NCI-H774 (cell line): ENCODE measurements at regions not wholly inside any gene's neighbourhood (a gene's known extent, or its start where the extent isn't known, plus 50 kb on each side); places are given as distances from the start of the nearest gene placed in this dataset.
"Not testable (repeated sequence)": the region's sequence is repeated elsewhere in the genome, so short reads cannot be mapped to it uniquely, and the experiment has no call there.

ENCODE experiments used
- DNase-seq: peaks from one replicate; lab custom pipeline; 2025; lab: John Stamatoyannopoulos, UW

GRCh38 chr2:42974169-42974720 is 181.9 kb upstream of the HAAO start:
- DNase-seq: no peak

DNA sequence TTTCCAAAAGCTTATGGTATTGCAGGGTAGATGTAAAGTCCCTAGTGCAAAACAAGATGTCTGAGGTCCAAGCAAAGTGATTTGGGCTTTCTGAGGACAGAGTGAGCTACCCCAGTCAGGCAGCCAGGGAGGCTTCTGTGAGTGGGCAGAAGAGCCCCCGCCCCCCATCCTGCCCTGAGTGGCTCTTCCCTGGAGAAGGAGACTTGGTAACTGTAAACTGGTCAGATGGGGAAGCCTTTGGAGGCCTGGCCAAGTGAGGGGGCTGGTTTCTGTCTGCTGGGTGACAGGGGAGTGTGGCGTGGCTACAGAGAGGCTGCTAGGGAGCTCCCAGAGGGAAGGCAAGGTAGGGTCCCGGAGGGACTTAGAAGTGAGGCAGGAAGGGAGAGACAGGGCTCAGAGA is 181.3 kb upstream of the HAAO start:
- no peak for DNase-seq

DNA sequence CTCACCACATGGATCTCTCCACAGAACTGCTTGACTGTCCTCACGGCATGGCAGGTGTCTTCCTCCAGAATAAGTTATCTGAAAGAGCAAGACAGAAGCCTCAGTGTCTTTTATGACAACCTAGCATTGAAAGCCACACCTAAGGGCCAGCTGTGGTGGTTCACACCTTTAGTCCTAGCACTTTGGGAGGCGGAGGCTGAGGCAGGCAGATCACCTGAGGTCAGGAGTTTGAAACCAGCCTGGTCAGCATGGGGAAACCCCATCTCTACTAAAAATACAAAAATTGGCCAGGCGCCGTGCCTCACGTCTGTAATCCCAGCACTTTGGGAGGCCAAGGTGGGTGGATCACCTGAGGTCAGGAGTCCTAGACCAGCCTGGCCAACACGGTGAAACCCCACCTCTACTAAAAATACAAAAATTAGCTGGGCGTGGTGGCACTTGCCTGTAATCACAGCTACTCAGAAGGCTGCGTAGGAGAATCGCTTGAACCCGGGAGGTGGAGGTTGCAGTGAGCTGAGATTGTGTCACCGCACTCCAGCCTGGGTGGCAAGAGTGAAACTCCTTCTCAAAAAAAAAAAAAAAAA is 180.6 kb upstream of the HAAO start:
- not testable (repeated sequence) for DNase-seq

GRCh38 chr2:42971947-42972736 is 179.8 kb upstream of the HAAO start:
- no peak for DNase-seq

- no peak for DNase-seq
These were observed 179.0 kb upstream of the HAAO start for GRCh38 chr2:42971381-42971780.

GRCh38 chr2:42970151-42970550 is 177.8 kb upstream of the HAAO start:
- no peak for DNase-seq

DNA sequence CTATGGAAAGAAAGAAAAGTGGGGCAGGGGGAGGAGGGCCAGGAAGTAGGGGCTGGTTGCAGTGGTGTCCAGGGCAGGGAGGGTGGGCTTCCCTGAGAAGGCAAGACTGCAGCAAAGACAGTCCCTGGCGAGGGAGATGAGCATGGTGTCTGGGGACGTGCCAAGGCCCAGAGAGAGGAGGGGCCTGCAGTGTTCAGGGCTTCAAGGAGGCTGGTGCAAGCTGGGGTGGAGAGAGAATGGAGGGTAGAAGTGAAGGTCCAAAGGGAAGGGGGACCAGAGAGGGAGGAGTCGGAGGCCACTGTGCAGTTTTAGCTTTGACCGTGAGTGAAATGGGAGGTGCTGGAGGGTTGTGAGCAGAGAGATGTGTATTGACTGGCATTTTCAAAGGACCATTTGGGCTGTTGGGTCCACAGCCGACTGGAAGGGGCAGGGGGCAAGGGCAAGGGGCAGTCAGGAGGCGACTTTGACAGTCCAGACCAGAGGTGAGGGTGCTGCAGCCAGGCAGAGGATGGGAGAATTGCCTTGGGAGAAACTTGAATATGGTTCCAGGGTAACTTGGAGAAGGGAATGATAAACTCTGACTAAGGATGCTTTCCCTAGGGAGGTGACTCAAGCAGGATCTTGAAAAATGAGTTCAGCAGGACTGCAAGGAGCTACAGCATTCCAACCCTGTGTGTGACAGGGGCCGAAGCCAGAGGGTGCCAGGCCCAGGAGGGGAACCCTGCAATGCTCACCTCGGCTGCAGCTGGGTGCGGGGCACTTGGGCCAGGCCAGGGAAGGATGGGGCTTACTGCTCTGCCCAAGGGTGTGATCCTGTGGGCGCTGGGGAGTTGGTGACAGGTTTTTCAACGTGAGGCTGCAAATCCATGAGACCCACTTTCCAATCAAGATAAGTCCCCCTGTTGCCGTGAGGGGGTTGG is 177.1 kb upstream of the HAAO start:
- DNase-seq: no peak

- DNase-seq: no peak
These were observed 175.7 kb upstream of the HAAO start for GRCh38 chr2:42967959-42968674.

DNA sequence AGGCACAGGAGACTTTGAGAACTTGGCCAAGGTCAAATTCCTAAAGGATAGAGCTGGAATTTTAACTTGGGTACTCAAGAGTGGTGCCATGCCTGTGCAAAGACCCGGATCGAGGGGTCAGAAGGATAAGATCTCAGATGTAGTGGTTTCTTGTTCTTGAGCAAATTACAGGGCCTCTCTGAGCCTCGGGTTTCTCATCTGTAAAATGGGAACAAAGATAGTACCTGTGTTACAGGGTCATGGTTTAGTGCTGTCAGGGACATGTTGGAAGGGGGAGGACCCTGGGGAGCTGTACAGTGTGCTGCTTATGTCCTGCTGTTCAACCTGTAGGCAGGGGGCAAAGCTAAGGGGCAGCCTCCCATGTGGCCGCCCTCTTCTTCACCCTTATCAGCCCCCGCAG is 173.5 kb upstream of the HAAO start:
- no peak for DNase-seq

- DNase-seq: no peak
These were observed 172.8 kb upstream of the HAAO start for GRCh38 chr2:42965196-42965595.

DNA sequence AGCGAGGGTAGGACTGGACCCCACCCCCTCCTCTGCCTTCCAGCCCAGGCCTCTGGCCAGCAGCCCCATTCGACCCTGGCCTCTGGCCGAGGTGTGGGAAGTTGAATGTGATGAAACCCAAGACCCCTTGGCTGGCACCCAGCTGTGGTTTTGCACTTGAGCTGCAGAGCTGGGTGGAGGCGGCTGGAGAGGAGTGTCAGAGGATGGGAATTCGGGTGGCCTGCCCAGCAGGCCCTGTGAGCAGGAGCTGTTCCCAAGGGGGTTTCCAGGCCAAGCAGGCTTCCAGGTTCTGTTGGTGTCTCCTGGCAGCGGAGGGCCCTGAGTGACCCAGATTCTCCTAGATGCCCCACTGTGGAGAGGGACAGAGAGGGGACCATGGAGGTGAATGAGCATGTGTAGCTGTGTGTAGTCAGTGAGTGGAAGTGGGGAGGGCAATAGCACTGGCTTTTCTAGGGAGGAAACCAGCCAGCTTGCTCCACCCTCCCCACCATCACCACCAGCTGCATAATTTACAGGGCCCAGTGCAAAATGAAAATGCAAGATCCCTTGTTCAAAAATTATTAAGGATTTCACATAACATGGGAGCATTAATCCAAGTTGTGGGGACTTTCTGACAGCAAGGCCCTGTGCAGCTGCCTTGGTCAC is 172.2 kb upstream of the HAAO start:
- no peak for DNase-seq

GRCh38 chr2:42963452-42964068 is 171.2 kb upstream of the HAAO start:
- DNase-seq: no peak

- no peak for DNase-seq
These were observed 170.1 kb upstream of the HAAO start for GRCh38 chr2:42962508-42962953.

GRCh38 chr2:42961961-42962360 is 169.6 kb upstream of the HAAO start:
- DNase-seq: no peak

DNA sequence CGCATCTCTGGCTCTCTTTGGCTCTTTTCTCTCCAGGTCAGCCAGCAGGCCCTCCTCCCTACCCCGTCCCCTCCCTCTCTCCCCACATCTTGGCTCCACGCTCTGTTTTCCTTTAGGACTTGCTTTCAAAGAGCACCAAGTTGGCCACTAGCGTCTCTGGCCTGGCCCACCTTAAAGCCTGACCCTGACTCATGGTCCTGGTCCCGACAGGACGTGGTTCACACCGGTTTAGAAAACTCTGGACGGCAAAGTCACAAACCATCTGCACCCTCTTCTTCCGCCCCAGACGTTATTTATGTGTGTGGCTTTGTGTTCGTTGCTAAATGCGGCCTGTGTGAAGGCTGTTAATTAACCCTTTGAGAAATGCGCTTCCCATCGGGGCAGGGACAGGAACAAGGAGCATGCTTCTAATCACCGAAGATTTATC is 169.0 kb upstream of the HAAO start:
- no peak for DNase-seq

GRCh38 chr2:42960842-42961180 is 168.4 kb upstream of the HAAO start:
- no peak for DNase-seq

GRCh38 chr2:42960002-42960841 is 167.8 kb upstream of the HAAO start:
- no peak for DNase-seq

DNA sequence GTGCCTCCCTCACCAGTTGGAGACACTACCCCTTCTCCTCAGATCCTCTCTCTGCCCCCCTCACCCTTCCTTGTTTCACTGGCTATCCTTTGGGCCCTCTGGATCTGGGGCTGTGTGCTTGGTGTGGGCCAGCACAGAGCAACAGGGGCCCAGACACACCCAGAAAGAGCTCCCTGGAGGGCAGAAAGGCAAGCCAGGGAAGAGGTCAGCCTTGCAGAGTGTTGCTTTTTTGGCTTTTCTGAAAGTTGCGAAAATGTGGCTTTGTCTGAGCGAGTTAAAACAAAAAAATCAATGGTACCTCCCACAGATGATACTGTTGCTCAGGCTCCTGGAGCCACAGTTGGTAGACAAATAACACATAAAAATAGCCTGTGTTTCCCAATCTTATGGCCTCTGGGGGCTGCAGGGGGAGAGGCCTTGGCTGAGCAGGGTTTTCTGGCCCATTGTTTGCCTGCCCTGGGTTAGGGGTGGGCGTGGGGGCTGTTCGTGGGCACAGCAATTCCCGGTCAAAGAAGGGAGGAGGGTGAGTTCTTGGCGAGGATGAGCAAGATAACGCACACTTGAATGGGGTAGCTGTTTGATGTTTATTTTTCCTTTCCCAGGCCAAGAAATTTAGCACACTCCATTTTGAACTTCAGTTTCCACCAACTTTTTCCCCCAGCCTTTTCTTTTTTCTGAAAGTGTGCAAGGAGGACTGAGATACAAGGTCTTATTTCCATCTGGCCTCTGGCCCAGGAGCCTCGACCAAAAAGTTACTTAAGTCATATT is 167.0 kb upstream of the HAAO start:
- DNase-seq: no peak

GRCh38 chr2:42958741-42959233 is 166.4 kb upstream of the HAAO start:
- DNase-seq: no peak
